DMS53 (cell line): ENCODE measurements at regions not wholly inside any gene's neighbourhood (a gene's known extent, or its start where the extent isn't known, plus 50 kb on each side); places are given as distances from the start of the nearest gene placed in this dataset.

Experiments used
- DNase-seq: peaks from one replicate; lab custom pipeline; 2025; lab: John Stamatoyannopoulos, UW

DNA sequence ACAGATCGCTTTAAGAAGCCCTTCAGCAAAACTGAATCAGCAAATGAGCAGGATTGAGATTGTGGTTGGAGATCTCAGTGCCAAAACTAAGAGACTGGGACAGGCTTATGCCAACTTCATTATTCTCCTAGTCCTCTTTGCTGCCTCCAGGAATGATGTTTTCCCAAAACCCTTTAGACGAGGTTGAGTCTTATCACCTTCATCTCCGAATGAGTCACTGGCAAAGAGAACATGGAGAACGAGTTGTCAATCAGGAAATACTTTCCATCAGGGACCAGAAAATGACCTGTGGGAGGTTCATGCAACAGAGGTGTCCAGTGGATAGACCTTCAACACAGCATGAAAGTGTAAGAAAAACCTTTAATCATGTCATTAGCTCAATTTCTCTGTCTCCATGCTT is 461.5 kb downstream of the RMST start:
- DNase-seq, result peak; percentile 23

DNA sequence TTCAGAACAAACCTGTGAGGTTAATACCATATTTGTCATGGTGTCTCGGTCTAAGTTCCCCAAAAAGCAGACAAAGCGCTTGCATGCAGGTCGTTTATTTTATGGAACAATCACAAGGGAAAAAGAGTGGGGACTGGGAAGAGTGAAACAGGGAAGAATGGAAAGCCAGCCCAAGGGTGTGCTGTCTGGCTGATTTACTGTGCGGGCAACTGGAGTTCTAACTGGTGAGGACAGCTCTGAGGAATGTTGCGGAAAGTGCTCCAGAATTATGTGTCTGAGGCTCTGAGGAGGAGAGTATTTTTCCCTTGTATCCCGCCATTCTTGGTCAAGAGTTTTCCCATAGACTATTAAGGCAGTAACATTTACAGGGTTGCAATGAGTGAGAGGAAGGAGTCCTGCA is 465.4 kb downstream of the RMST start:
- no peak for DNase-seq

DNA sequence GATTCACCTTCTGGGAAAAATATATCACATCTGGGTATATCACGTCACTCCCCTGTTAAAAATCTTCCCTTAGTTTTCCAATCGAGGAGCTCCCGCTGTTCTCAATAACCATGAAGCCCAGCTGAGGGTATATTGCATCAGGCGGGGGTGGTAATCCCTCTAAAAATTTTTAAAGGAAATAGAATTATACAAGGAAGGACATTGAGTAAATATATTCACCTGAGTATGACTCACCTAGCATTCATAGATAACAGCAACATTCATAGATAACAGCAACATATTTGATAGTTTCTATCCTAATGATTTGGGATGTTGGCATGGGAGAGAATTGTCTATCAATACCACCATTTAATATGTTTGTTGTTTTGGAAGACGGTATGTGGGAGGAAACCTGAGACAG is 473.6 kb downstream of the RMST start:
- peak; percentile 65 for DNase-seq

DNA sequence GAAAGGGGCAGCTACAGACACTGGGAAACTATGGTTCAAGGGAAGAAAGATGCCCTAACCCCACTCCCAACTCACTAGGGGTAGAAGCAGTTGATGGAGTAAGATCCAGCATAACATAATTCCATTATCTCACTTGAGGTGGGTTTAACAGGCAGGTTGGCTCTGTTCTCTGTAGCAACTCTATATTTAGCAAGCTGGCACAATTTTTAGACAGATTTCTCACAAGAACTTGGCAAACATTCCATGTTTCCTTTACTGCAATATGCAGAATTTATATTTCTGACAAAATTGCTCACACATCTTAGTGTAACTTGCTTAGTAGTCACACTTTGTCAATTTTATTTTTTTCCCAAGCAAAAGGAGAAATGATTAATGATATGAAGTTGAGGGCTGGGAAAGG is 475.4 kb downstream of the RMST start:
- no peak for DNase-seq

DNA sequence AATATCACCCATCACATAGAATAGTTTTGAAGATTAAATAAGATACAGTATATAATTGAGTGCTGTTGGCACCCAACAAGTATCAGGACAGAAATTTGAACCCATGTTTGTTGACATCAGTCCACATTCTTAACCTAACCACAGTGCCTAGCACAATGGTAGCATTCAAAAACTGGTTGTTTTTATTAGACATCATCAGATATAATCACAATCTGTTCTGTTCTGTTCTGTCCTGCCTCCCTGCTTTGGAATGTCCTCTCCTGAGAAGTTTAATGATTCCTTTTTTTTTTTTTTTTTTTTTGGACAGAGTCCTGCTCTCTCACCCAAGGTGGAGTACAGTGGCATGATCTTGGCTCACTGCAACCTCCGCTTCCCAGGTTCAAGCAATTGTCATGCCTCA is 476.6 kb downstream of the RMST start:
- no peak for DNase-seq

DNA sequence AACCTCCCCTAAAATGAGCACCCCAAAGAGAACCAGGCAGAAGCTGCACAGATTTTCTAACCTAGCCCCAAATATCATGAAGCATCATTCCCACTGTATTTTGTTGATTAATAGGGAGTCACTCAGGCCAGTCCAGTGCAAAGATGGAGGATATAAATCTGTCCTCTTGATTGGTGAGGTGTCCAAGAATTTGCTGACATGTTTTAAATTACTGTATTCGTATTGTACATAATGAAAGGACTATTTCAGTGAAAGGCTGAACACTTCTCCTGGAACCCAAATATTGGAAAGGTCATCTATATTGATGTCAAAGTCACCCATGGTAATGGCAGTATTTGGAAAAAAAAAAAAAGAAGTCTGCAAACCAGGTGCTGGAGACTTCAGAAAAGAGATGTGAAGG is 477.5 kb downstream of the RMST start:
- DNase-seq, result no peak

DNA sequence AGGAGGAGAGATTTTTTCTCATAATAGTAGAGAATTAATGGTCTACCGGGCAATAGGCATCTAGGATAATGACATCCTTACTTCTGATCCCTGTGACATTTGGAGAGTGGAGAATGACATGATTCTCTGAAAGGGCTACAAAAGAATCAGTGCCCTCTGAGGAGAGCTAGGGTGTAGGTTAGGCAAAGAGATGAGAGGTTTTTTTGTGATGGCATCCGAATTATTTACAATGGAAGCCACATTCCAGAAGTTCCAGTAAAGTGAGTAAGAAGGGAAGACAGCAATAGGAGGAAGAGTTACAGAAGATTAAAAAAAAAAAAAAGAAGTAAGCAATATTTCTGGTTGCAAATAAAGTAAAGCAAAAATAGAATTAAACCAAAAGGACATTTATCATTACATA is 478.0 kb downstream of the RMST start:
- no peak for DNase-seq

DNA sequence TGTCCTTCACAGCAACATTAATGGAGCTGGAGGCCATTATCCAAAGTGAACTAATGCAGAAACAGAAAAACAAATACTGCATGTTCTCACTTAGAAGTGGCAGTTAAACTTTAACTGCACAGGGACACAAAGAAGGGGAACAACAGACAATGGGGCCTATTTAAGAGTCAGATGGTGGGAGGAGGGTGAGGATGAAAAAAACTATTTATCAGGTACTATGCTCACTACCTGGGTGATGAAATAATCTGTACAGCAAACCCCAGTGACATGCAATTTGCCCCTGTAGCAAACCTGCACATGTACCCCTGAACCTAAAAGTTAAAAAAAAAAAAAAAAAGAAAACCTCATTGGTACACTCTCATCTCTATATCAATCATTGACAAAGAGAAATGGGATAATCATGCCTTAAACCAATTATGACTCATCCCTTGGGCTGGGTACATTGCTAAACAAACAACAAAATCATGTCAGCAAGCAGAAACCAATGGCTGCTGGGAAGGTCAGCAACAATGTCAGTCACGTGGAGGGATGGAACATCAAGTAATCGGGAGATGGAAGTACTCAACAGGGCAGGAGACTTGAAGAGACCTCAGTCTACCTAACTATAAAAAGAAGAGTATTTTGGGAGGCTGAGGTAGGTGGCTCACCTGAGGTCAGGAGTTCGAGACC is 479.2 kb downstream of the RMST start:
- peak; percentile 91 for DNase-seq

DNA sequence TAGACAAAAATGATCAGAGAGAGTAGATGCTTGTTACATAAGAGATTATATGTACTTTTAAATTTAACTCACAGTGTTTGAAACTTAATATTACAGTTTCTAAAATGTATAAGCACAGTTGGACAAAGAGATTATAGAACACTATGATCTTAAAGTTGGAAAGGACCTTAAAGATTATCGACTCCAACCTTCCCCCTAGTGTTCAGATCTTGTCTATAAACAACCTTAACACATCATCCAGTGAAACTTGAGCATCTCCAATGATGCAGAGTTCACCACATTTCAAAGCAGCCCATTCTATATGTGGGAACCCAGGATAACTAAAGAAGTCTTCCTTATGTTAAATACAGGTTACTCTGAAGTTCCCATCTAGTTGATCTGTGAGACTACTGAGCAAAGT is 480.8 kb downstream of the RMST start:
- peak; percentile 48 for DNase-seq

DNA sequence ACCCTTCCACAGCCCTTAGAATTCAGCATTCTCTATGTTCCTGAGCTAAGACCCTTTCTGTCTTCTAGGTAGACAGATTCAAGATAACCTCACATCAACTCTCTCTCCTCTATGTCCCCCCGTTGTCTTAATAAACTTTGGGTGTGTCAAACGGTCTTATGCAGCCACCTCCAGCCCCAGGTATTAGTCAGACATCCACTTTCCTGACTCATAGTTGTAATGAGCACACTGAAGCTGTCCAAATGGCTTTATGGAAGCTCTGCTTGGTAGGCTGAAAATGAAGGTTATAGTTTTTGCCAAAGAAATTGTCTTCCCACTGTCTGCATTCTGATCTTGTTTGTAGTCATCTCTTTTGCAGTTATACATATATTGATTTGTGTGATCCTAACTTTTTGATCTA is 482.0 kb downstream of the RMST start:
- DNase-seq, result peak; percentile 16

DNA sequence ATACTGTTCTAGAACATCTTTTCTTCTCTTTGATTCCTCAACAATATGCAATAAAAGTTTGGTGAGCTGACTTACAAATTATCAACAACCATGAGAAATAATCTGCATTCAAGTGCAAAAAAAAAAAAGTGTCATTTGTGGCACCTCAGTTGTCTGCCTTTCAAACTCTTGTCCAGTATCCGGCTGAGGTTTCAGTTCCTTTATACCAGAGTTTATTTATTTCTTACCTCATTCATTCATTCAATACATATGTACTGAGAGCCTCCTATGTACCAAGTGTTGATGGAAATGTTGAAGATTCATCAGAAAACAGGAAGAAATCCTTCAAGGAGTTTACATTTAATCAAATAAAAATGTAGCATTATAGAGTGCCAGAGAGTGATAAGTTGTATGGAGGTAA is 484.1 kb downstream of the RMST start:
- DNase-seq, result no peak

DNA sequence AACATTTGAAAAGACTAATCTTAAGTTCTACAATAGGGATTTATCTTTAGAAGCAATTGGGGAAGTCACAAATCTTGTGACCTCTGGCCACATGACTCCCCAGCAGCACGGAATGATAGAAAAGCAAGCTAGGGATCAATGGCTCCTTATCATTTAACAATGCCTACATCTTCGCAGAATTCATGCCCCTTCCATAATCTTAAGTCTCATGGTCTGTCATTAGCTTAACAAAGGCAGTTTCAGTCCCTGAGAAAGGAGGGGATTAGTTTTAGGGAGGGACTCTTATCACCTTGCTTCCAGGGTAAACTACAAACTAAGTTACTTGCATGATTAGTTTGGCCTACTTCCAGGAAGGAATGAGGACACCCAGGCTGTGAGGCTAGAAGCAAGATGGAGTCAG is 486.0 kb downstream of the RMST start:
- DNase-seq, result no peak

DNA sequence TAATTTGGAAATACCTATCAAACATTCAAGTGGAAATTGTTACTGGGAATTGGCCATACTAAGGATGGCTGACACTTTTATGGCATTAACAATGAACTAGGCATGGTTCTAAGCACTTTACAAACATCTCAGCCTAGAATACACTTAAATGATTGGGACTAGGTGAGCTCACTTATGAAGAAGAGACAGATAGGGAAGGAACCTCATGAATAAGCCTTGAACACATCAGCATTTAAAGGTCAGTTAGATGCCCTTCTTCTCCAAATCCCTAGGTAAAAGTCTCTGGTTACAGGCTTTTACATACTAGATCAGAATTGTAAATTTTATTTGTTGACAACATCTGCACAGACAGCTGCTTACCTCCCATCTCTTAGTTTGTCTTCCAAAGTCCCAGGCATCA is 488.6 kb downstream of the RMST start:
- DNase-seq, result no peak

DNA sequence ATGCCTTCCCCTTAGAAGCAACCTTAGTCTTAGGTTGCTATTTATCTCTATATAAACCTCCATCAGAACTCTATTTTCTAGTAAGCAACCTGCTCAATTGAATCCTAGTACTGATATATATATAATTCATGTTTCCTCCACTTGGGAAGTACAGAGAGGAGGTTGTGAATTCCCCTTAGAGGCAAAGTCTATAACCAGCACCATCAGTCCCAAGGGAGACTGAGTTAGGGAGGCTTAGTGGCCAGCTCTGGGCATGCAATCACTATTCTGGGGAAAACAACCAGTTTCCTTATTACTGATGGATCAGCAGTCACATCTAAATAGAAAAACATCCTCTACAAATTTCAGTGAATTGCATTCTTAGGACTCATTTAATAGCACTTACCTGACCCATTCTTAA is 489.1 kb downstream of the RMST start:
- DNase-seq, result no peak

DNA sequence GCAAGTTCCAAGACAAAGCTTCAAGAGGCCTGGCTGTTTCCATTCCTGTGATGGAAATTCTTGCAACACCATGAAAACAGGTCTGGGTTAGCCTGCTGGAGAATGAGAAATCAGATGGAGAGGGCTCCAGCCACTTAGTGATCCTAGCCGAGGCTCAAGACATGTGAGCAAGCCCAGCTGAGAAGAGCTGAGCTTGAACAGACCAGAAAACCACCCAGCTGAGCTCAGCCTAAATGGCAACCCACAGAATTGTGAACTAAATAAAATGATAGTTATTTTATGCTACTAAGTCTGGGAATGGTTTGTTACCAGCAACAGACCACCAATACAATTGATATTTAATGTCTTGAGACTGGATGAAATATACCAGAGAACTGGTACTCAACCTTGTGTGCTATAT is 494.5 kb downstream of the RMST start:
- no peak for DNase-seq

DNA sequence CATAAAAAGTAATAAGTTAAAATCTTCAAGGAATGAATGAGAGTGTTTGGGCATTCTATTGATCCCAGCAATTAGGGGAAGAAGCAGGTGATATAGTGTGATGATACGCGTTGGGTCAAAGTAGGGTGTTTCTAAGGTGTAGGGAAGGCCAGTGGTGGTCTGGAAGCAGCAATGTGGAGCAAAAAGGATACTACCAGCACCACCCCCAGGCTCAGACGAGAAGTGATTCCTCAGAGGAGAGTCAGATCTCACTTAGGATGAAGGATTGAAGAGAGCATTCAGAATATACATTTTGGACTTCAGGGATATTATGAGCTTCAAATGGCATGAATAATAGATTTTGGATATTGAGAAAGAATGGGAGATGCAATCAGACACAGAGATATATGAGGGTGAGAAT is 497.6 kb downstream of the RMST start:
- DNase-seq, result no peak

DNA sequence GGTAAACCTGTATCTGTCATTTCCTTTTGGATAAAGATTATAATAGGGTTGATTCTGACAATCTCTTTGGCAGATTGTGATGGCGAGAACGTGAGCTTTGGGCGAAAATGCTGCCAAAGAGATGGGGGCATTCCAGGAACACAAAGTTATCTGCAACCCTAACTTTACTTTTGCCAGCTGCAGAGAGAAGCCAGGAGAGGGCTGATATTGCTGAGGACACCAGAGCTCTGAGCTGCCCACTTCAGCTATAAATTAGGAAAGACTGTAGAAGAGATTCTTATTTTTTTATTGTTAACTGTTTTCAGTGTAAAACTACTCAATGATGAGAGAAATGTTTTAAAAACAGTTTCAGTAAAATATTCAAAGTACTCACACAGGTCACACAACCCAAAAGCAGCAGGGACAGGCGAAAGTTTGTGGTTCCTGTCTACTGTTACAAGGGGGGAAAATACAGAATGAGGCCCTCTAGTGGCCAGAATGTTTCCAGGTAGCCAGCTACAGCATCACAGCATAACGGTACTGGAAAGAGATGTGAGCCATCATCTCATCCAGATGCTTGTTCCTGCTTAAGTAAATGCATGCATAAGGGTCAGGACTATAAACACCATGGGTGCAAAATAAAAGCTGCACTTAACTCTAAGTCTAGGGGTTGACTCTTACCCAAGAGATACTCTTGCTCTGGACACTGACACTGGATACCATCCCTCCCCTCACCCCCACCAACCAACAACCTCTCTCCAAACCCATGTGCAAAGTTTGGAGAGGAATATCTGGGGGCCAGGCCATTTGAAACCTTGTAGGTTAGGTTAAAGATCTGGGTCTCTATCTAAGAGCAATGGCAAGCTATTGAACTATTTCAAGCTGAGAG is 498.4 kb downstream of the RMST start:
- DNase-seq, result peak; percentile 75

DNA sequence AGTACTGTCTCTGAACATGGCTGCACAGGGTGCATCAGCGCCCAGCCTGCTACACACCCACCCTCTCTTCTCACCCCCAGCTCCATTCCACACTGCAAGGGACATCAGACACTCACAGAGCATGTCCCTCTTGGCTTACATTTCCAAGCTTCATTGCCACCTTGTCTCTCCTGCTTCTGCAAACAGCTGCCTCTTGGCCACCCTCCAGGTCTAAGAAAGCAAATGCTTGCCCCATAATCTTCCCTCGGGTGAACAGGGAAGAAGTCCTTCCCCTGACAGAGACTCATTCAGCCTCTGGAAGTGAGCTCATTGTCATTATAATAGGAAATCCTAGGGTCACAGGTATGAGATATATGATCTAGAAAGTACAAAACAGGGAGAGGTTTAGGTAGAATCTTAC is 505.2 kb downstream of the RMST start:
- DNase-seq, result no peak

DNA sequence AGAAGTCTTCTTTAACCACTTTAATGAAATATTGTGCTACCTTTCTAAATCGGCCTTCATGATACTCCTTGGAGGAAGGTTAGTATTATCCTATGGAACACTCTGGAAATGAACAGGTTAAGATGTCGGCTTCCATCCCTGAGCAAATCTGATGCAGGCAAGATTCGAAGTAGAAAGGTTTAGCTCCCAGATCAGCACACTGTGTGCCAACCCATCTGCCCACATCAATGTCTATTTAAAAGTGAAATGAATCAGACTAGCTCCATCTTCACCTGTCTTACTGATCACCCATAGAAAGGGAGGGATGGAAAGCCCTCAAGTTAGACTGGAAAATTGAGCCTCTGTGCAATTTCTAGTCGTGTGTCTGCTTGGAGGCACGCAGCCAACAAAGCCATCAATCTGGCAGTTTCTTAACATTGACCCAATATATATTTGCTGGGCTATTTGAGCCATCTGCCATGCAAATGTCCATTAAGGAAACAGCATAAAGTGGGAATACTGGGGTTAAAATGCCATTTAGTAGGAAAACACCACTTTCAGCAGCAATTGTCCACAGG is 506.1 kb downstream of the RMST start:
- DNase-seq, result no peak

DNA sequence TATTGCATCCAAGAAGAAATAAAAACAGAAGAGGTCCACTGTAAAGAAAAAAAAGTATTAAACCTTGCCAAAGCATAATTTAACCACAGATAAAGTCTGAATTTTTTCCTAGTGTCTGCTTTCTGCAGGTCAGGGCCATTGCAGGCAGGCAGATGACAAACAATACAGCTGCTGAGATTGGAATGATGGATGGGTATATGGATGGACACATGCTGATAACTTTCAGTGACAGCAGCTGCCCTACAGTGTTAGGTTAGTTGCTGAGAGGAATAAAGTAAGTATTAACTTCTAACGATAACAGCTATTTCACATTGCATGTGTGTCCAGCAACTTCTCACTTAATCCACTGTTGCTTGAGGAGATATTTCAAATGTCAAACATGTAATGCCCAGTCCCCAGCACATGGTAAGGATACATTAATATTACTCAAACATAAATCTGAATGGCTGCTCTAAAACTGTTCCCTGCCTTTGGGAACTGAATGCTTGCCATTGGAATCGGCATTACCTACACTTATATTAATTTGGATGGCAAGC is 515.3 kb downstream of the RMST start:
- no peak for DNase-seq

DNA sequence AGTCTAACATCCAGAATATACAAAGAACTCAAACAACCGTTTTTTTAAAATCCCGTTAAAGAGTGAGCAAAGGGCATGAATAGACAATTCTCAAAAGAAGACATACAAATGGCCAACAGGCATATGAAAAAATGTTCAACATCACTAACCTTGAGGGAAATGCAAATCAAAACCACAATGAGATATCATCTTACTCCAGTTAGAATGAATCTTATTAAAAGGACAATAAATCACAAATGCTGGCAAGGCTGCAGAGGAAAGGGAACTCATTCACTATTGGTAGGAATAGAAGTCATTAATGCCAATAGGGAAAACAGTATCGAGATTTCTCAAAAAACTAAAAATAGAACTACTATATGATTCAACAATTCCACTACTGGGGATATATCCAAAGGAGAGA is 520.1 kb downstream of the RMST start:
- no peak for DNase-seq

DNA sequence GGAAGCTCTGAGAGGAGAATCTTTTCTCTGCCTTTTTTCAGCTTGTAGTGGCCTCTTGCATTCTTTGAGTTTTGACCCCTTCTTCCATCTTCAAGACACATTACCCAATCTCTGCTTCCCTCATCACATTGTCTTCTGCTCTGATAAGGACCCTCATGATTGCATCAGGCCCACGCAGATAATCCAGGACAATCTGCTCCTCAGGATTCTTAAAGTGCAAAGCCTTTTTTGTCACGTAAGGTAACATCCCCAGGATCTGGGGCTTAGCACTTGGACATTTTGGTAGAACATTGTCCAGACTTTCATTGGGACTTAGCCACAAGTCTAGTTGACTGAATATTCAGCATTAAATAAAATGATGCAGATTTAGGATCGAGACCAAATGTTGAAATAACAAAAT is 521.2 kb downstream of the RMST start:
- DNase-seq, result no peak

DNA sequence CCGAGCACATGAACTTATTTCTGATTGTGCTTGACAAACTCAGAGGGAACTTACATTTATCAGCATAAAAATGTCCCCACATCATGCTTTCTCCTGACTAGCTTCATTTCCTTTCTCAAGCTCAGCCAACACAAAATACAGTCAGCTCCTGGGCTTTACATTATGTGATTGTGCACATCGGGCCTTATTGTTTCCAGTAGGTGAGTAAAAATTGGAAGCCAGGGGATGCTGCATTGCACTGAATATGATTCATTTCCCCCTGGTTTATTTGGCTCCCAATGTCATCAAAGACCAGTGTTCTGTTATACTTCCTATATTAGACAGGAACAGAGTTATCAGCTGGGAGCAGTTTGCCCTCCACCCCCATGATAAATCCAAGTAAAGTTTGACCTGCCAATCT is 521.8 kb downstream of the RMST start:
- no peak for DNase-seq
